Esophagus muscularis mucosa (tissue), 4 donors: ENCODE measurements at regions not wholly inside any gene's neighbourhood (a gene's known extent, or its start where the extent isn't known, plus 50 kb on each side); places are given as distances from the start of the nearest gene placed in this dataset.
"Not testable (repeated sequence)": the region's sequence is repeated elsewhere in the genome, so short reads cannot be mapped to it uniquely, and the experiment has no call there.

Experiments used
- EP300 ChIP-seq: sonication (generic); formaldehyde crosslinking; IDR thresholded peaks from one replicate; pipeline ENCODE4 v1.6.1; 2017; ENCODE audit warnings: antibody characterized with exemption
- POLR2A ChIP-seq: fragments of 450-650 bp; IDR thresholded peaks from one replicate; pipeline ENCODE4 v1.6.1; 2017; ENCODE audit warnings: antibody characterized with exemption, moderate library complexity, mild to moderate bottlenecking, low read depth
- POLR2AphosphoS5 ChIP-seq, 2 donors: sonication (generic); formaldehyde crosslinking; IDR thresholded peaks; one replicate each; pipeline ENCODE4 v1.6.1; 2017; ENCODE audit warnings: antibody characterized with exemption in 2 of 2
- TF ChIP-seq, protein P1 (sequence below), 3 experiments: fragments of 200-600 bp in 2 of 3; fragments of 450-650 bp in 1 of 3; sonication (generic) in 2 of 3; IDR thresholded peaks; one replicate each; pipeline ENCODE4 v1.5.1; 2017 to 2019; ENCODE audit warnings: antibody characterized with exemption in 3 of 3, mild to moderate bottlenecking in 2 of 3, moderate library complexity in 1 of 3

GRCh38 chr4:118428881-118429280 lies 76.1 kb upstream of the PRSS12 start:
- TF ChIP-seq POLR2A; POLR2AphosphoS5 (IDR thresholded peaks at IDR 0.05); EP300: not testable (repeated sequence)
- TF ChIP-seq, protein P1, sequence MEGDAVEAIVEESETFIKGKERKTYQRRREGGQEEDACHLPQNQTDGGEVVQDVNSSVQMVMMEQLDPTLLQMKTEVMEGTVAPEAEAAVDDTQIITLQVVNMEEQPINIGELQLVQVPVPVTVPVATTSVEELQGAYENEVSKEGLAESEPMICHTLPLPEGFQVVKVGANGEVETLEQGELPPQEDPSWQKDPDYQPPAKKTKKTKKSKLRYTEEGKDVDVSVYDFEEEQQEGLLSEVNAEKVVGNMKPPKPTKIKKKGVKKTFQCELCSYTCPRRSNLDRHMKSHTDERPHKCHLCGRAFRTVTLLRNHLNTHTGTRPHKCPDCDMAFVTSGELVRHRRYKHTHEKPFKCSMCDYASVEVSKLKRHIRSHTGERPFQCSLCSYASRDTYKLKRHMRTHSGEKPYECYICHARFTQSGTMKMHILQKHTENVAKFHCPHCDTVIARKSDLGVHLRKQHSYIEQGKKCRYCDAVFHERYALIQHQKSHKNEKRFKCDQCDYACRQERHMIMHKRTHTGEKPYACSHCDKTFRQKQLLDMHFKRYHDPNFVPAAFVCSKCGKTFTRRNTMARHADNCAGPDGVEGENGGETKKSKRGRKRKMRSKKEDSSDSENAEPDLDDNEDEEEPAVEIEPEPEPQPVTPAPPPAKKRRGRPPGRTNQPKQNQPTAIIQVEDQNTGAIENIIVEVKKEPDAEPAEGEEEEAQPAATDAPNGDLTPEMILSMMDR (IDR thresholded peaks at IDR 0.05): not testable (repeated sequence)
